ENCODE measurements at regions not wholly inside any gene's neighbourhood (a gene's known extent, or its start where the extent isn't known, plus 50 kb on each side); places are given as distances from the start of the nearest gene placed in this dataset.

DNA sequence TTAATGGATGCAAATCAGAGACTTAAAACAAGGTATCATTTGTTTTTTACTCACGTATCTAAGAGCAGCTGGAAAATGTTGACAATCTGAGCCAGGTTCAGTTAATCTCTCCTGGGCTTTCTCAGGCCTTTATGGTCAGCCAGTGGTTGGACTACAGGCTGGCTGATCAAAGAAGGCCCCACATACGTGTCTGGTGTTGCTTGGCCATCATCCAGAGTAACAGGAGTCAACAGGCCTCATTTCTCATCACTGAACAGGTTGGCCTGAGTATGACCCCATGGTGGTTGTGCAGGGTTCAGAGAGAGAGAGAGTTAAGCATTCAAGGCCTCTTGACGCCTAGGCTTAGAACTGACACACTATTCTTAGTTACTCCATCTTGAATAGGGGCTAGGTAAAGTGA is 97.0 kb upstream of the VLDLR start:
- Histone ChIP-seq H2AFZ (no peak overlapping the region), H3F3A (replicated peaks; ENCODE audit: low read depth) (no peaks in the 10 kb centered on the region), H3K9me2 (ENCODE audit: insufficient read depth) (peaks cover 5% of the 10 kb centered on the region; the same call in 1 of the 2 replicates), H4K20me1 (replicated peaks; ENCODE audit: insufficient read depth) (no peaks in the 10 kb centered on the region), H3K4me1 (ENCODE audit: insufficient read depth) (peaks cover 13% of the 10 kb centered on the region), H3K4me2 (no peak overlapping the region), H3K4me3 (no peak overlapping the region), H3K36me3 (ENCODE audit: insufficient read depth) (peaks cover 11% of the 10 kb centered on the region), H3K79me2 (replicated peaks; ENCODE audit: insufficient read depth) (no peaks in the 10 kb centered on the region), H3K27ac (ENCODE audit: low read depth) (no peak overlapping the region), H3K27me3 (ENCODE audit: insufficient read depth) (no peaks in the 10 kb centered on the region)
- TF ChIP-seq CREB1 (CRISPR knock-in tag; IDR thresholded peaks at IDR 0.05; ENCODE audit: low read depth): no peak
- TF ChIP-seq, protein P1, sequence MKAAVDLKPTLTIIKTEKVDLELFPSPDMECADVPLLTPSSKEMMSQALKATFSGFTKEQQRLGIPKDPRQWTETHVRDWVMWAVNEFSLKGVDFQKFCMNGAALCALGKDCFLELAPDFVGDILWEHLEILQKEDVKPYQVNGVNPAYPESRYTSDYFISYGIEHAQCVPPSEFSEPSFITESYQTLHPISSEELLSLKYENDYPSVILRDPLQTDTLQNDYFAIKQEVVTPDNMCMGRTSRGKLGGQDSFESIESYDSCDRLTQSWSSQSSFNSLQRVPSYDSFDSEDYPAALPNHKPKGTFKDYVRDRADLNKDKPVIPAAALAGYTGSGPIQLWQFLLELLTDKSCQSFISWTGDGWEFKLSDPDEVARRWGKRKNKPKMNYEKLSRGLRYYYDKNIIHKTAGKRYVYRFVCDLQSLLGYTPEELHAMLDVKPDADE (IDR thresholded peaks at IDR 0.05): no peak
- TF ChIP-seq, protein P2, sequence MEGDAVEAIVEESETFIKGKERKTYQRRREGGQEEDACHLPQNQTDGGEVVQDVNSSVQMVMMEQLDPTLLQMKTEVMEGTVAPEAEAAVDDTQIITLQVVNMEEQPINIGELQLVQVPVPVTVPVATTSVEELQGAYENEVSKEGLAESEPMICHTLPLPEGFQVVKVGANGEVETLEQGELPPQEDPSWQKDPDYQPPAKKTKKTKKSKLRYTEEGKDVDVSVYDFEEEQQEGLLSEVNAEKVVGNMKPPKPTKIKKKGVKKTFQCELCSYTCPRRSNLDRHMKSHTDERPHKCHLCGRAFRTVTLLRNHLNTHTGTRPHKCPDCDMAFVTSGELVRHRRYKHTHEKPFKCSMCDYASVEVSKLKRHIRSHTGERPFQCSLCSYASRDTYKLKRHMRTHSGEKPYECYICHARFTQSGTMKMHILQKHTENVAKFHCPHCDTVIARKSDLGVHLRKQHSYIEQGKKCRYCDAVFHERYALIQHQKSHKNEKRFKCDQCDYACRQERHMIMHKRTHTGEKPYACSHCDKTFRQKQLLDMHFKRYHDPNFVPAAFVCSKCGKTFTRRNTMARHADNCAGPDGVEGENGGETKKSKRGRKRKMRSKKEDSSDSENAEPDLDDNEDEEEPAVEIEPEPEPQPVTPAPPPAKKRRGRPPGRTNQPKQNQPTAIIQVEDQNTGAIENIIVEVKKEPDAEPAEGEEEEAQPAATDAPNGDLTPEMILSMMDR (conservative IDR thresholded peaks at IDR 0.05; ENCODE audit: low read depth in 2 of 2): no peak
- no peak for TF ChIP-seq STAT1 (IDR thresholded peaks at IDR 0.05; ENCODE audit: unreplicated experiment)
- TF ChIP-seq, protein P3, sequence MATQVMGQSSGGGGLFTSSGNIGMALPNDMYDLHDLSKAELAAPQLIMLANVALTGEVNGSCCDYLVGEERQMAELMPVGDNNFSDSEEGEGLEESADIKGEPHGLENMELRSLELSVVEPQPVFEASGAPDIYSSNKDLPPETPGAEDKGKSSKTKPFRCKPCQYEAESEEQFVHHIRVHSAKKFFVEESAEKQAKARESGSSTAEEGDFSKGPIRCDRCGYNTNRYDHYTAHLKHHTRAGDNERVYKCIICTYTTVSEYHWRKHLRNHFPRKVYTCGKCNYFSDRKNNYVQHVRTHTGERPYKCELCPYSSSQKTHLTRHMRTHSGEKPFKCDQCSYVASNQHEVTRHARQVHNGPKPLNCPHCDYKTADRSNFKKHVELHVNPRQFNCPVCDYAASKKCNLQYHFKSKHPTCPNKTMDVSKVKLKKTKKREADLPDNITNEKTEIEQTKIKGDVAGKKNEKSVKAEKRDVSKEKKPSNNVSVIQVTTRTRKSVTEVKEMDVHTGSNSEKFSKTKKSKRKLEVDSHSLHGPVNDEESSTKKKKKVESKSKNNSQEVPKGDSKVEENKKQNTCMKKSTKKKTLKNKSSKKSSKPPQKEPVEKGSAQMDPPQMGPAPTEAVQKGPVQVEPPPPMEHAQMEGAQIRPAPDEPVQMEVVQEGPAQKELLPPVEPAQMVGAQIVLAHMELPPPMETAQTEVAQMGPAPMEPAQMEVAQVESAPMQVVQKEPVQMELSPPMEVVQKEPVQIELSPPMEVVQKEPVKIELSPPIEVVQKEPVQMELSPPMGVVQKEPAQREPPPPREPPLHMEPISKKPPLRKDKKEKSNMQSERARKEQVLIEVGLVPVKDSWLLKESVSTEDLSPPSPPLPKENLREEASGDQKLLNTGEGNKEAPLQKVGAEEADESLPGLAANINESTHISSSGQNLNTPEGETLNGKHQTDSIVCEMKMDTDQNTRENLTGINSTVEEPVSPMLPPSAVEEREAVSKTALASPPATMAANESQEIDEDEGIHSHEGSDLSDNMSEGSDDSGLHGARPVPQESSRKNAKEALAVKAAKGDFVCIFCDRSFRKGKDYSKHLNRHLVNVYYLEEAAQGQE (IDR thresholded peaks at IDR 0.05; ENCODE audit: unreplicated experiment): no peak
- TF ChIP-seq, protein P4, sequence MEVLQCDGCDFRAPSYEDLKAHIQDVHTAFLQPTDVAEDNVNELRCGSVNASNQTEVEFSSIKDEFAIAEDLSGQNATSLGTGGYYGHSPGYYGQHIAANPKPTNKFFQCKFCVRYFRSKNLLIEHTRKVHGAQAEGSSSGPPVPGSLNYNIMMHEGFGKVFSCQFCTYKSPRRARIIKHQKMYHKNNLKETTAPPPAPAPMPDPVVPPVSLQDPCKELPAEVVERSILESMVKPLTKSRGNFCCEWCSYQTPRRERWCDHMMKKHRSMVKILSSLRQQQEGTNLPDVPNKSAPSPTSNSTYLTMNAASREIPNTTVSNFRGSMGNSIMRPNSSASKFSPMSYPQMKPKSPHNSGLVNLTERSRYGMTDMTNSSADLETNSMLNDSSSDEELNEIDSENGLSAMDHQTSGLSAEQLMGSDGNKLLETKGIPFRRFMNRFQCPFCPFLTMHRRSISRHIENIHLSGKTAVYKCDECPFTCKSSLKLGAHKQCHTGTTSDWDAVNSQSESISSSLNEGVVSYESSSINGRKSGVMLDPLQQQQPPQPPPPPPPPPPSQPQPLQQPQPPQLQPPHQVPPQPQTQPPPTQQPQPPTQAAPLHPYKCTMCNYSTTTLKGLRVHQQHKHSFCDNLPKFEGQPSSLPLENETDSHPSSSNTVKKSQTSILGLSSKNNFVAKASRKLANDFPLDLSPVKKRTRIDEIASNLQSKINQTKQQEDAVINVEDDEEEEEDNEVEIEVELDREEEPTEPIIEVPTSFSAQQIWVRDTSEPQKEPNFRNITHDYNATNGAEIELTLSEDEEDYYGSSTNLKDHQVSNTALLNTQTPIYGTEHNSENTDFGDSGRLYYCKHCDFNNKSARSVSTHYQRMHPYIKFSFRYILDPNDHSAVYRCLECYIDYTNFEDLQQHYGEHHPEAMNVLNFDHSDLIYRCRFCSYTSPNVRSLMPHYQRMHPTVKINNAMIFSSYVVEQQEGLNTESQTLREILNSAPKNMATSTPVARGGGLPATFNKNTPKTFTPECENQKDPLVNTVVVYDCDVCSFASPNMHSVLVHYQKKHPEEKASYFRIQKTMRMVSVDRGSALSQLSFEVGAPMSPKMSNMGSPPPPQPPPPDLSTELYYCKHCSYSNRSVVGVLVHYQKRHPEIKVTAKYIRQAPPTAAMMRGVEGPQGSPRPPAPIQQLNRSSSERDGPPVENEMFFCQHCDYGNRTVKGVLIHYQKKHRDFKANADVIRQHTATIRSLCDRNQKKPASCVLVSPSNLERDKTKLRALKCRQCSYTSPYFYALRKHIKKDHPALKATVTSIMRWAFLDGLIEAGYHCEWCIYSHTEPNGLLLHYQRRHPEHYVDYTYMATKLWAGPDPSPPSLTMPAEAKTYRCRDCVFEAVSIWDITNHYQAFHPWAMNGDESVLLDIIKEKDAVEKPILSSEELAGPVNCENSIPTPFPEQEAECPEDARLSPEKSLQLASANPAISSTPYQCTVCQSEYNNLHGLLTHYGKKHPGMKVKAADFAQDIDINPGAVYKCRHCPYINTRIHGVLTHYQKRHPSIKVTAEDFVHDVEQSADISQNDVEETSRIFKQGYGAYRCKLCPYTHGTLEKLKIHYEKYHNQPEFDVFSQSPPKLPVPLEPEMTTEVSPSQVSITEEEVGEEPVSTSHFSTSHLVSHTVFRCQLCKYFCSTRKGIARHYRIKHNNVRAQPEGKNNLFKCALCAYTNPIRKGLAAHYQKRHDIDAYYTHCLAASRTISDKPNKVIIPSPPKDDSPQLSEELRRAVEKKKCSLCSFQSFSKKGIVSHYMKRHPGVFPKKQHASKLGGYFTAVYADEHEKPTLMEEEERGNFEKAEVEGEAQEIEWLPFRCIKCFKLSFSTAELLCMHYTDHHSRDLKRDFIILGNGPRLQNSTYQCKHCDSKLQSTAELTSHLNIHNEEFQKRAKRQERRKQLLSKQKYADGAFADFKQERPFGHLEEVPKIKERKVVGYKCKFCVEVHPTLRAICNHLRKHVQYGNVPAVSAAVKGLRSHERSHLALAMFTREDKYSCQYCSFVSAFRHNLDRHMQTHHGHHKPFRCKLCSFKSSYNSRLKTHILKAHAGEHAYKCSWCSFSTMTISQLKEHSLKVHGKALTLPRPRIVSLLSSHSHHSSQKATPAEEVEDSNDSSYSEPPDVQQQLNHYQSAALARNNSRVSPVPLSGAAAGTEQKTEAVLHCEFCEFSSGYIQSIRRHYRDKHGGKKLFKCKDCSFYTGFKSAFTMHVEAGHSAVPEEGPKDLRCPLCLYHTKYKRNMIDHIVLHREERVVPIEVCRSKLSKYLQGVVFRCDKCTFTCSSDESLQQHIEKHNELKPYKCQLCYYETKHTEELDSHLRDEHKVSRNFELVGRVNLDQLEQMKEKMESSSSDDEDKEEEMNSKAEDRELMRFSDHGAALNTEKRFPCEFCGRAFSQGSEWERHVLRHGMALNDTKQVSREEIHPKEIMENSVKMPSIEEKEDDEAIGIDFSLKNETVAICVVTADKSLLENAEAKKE (CRISPR knock-in tag; IDR thresholded peaks at IDR 0.05): no peak
- no peak for TF ChIP-seq ZNF331 (CRISPR knock-in tag; IDR thresholded peaks at IDR 0.05; ENCODE audit: low read depth)
- TF ChIP-seq JUNB (IDR thresholded peaks at IDR 0.05; ENCODE audit: unreplicated experiment): no peak
- TF ChIP-seq POLR2AphosphoS5 (IDR thresholded peaks at IDR 0.05; ENCODE audit: low read depth): no peak
- H3K27ac Mint-ChIP-seq: no peak overlapping the region
- H3K9me3 Mint-ChIP-seq: peaks cover 17% of the 10 kb centered on the region
- ATAC-seq (no peak), DNase-seq (ENCODE audit: low spot score) (no peak)
- H3K36me3 Mint-ChIP-seq (ENCODE audit: low read depth): peaks cover 50% of the 10 kb centered on the region
- no peak overlapping the region for H3K4me3 Mint-ChIP-seq
- peaks cover 9% of the 10 kb centered on the region; the same call in 2 of the 3 replicates for H3K4me1 Mint-ChIP-seq
- H3K27me3 Mint-ChIP-seq (ENCODE audit: insufficient read depth, low read depth, poor library complexity): no peaks in the 10 kb centered on the region
